ENCODE measurements at regions not wholly inside any gene's neighbourhood (a gene's known extent, or its start where the extent isn't known, plus 50 kb on each side); places are given as distances from the start of the nearest gene placed in this dataset.

DNA sequence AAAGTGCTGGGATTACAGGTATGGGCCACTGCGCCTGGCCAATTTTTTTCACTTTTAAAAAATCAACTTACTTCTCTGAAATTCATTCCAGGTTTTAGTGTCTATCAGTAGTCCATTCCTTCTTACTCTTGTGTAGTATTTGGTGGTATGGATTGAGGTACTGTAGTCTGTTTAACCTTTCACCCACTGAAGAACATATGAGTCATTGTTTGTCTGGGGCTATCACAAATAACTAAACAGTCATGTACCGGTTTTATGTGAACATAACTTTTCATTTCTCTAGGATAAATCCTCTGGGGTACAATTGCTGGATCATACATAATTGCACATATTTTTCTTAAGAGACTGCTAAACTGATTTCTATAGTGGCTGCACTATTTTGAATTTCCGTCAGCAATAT is 1188.0 kb upstream of the CDH9 start:
- TF ChIP-seq, protein P1, sequence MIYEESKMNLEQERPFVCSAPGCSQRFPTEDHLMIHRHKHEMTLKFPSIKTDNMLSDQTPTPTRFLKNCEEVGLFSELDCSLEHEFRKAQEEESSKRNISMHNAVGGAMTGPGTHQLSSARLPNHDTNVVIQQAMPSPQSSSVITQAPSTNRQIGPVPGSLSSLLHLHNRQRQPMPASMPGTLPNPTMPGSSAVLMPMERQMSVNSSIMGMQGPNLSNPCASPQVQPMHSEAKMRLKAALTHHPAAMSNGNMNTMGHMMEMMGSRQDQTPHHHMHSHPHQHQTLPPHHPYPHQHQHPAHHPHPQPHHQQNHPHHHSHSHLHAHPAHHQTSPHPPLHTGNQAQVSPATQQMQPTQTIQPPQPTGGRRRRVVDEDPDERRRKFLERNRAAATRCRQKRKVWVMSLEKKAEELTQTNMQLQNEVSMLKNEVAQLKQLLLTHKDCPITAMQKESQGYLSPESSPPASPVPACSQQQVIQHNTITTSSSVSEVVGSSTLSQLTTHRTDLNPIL (CRISPR knock-in tag; IDR thresholded peaks at IDR 0.05; ENCODE audit: low read depth): no peak
- TF ChIP-seq RARB (CRISPR knock-in tag; IDR thresholded peaks at IDR 0.05) (no peak), GLIS3 (CRISPR knock-in tag; IDR thresholded peaks at IDR 0.05) (no peak), PPARA (CRISPR knock-in tag; IDR thresholded peaks at IDR 0.05; ENCODE audit: borderline replicate concordance) (no peak), BACH2 (CRISPR knock-in tag; IDR thresholded peaks at IDR 0.05; ENCODE audit: borderline replicate concordance) (no peak), ARNTL (CRISPR knock-in tag; IDR thresholded peaks at IDR 0.05; ENCODE audit: borderline replicate concordance, low read depth) (no peak), ISL1 (CRISPR knock-in tag; IDR thresholded peaks at IDR 0.05) (no peak), ZFP30 (CRISPR knock-in tag; IDR thresholded peaks at IDR 0.05) (no peak), ZNF70 (CRISPR knock-in tag; IDR thresholded peaks at IDR 0.05) (no peak), ZNF8 (CRISPR knock-in tag; IDR thresholded peaks at IDR 0.05) (no peak)
- TF ChIP-seq, protein P2, sequence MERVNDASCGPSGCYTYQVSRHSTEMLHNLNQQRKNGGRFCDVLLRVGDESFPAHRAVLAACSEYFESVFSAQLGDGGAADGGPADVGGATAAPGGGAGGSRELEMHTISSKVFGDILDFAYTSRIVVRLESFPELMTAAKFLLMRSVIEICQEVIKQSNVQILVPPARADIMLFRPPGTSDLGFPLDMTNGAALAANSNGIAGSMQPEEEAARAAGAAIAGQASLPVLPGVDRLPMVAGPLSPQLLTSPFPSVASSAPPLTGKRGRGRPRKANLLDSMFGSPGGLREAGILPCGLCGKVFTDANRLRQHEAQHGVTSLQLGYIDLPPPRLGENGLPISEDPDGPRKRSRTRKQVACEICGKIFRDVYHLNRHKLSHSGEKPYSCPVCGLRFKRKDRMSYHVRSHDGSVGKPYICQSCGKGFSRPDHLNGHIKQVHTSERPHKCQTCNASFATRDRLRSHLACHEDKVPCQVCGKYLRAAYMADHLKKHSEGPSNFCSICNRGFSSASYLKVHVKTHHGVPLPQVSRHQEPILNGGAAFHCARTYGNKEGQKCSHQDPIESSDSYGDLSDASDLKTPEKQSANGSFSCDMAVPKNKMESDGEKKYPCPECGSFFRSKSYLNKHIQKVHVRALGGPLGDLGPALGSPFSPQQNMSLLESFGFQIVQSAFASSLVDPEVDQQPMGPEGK (CRISPR knock-in tag; IDR thresholded peaks at IDR 0.05; ENCODE audit: borderline replicate concordance): no peak

All from SK-N-SH treated with all-trans-retinoic acid at 6 μM for 48 hours (cell line).